ENCODE measurements at regions not wholly inside any gene's neighbourhood (a gene's known extent, or its start where the extent isn't known, plus 50 kb on each side); places are given as distances from the start of the nearest gene placed in this dataset.

DNA sequence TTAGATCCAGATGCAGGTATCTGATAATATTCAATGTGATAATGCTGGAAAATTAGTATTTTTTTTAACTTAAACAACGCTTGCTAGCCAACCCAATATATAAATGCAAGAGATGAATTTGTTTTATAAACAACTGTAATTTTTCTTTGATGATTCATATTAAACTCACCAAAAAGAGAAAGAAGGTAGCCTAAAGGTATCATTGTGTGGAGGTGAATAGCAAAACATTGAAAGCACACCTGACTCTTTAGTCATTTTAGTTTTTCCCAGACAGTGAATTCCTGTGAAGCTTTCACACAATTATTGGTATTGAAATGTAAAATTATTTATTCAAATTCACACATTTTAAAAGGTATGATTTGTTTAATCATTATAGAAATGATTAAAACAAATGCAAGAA lies 424.0 kb downstream of the NR4A2 start:
- TF ChIP-seq EGR1 (IDR thresholded peaks at IDR 0.05; ENCODE audit: borderline replicate concordance, low read depth, low read length) (no peak), POLR2A (IDR thresholded peaks at IDR 0.05; ENCODE audit: control extremely low read depth in 1 of 2, low read depth in 2 of 2, low read length in 2 of 2) (no peak), EP300 (IDR thresholded peaks at IDR 0.05; ENCODE audit: borderline replicate concordance in 1 of 2, low read depth in 2 of 2, low read length in 2 of 2) (no peak), TAF1 (IDR thresholded peaks at IDR 0.05; ENCODE audit: low read depth, low read length) (no peak), PHF8 (conservative IDR thresholded peaks at IDR 0.05; ENCODE audit: low read depth, low read length) (no peak), SRF (IDR thresholded peaks at IDR 0.05; ENCODE audit: low read depth, low read length) (no peak), SP1 (IDR thresholded peaks at IDR 0.05; ENCODE audit: low read depth, low read length) (no peak), EZH2 (IDR thresholded peaks at IDR 0.05; ENCODE audit: low read depth, low read length, severe bottlenecking) (no peak)
- TF ChIP-seq, protein P1, sequence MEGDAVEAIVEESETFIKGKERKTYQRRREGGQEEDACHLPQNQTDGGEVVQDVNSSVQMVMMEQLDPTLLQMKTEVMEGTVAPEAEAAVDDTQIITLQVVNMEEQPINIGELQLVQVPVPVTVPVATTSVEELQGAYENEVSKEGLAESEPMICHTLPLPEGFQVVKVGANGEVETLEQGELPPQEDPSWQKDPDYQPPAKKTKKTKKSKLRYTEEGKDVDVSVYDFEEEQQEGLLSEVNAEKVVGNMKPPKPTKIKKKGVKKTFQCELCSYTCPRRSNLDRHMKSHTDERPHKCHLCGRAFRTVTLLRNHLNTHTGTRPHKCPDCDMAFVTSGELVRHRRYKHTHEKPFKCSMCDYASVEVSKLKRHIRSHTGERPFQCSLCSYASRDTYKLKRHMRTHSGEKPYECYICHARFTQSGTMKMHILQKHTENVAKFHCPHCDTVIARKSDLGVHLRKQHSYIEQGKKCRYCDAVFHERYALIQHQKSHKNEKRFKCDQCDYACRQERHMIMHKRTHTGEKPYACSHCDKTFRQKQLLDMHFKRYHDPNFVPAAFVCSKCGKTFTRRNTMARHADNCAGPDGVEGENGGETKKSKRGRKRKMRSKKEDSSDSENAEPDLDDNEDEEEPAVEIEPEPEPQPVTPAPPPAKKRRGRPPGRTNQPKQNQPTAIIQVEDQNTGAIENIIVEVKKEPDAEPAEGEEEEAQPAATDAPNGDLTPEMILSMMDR (IDR thresholded peaks at IDR 0.05; ENCODE audit: control extremely low read depth in 1 of 3, insufficient read depth in 1 of 3, low read depth in 1 of 3, low read length in 3 of 3), result no peak
- TF ChIP-seq, protein P2, sequence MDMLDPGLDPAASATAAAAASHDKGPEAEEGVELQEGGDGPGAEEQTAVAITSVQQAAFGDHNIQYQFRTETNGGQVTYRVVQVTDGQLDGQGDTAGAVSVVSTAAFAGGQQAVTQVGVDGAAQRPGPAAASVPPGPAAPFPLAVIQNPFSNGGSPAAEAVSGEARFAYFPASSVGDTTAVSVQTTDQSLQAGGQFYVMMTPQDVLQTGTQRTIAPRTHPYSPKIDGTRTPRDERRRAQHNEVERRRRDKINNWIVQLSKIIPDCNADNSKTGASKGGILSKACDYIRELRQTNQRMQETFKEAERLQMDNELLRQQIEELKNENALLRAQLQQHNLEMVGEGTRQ (IDR thresholded peaks at IDR 0.05; ENCODE audit: low read length), result no peak

Measured in H1 (cell line).